Natural killer cell (primary cell): ENCODE measurements at regions not wholly inside any gene's neighbourhood (a gene's known extent, or its start where the extent isn't known, plus 50 kb on each side); places are given as distances from the start of the nearest gene placed in this dataset.

Experiments used
- ATAC-seq, 3 donors: fragments of 150-1000 bp in 2 of 3; fragments of 200-7000 bp in 1 of 3; cut with Tn5 transposase; 1 replicate in 1 of 3; 2 replicates in 2 of 3; pipeline ENCODE4 v1.10.0; 2021; ENCODE audit warnings: mild to moderate bottlenecking in 2 of 3, moderate library complexity in 2 of 3
- DNase-seq, 2 donors: peaks; one replicate each; pipeline versions ENCODE4 v3.0.0 to v3.0.0-alpha.2; 2013 to 2021; ENCODE audit warnings: mixed read lengths in 1 of 2
- H3K27ac ChIP-seq: one replicate; pipeline ENCODE4 v1.5.1; 2013; ENCODE audit warnings: mild to moderate bottlenecking, low read length
- H3K27me3 ChIP-seq: one replicate; pipeline ENCODE4 v1.6.1; 2013; ENCODE audit warnings: low read length; ENCODE audit not compliant: control insufficient read depth, insufficient read depth
- H3K36me3 ChIP-seq: one replicate; pipeline ENCODE4 v1.6.1; 2013; ENCODE audit warnings: low read length; ENCODE audit not compliant: control insufficient read depth, insufficient read depth
- H3K4me1 ChIP-seq: one replicate; pipeline ENCODE4 v1.6.1; 2013; ENCODE audit warnings: low read length; ENCODE audit not compliant: control insufficient read depth, insufficient read depth
- H3K4me3 ChIP-seq: one replicate; pipeline ENCODE4 v1.5.1; 2013; ENCODE audit warnings: low read length
- H3K9me3 ChIP-seq: one replicate; pipeline ENCODE4 v1.6.1; 2013; ENCODE audit warnings: low read length; ENCODE audit not compliant: control insufficient read depth, insufficient read depth
- H3K27ac Mint-ChIP-seq, 2 donors: one replicate each; pipeline ENCODE4 v1.8.0; 2022; ENCODE audit warnings: mild to moderate bottlenecking in 2 of 2, mixed read lengths in 2 of 2, moderate library complexity in 1 of 2
- H3K27me3 Mint-ChIP-seq, 2 donors: one replicate each; pipeline ENCODE4 v1.8.0; 2022; ENCODE audit warnings: low read depth in 2 of 2, mixed read lengths in 2 of 2
- H3K36me3 Mint-ChIP-seq: one replicate; pipeline ENCODE4 v1.8.0; 2022; ENCODE audit warnings: mixed read lengths
- H3K4me1 Mint-ChIP-seq, 2 donors: one replicate each; pipeline ENCODE4 v1.8.0; 2022; ENCODE audit warnings: mixed read lengths in 2 of 2
- H3K4me3 Mint-ChIP-seq: one replicate; pipeline ENCODE4 v1.8.0; 2022; ENCODE audit warnings: mild to moderate bottlenecking, moderate library complexity, mixed read lengths
- H3K9me3 Mint-ChIP-seq, 2 donors: one replicate each; pipeline ENCODE4 v1.8.0; 2022; ENCODE audit warnings: mixed read lengths in 2 of 2
- CTCF ChIP-seq: fragments of 200-600 bp; IDR thresholded peaks from one replicate; pipeline ENCODE4 v1.8.0; 2022; ENCODE audit warnings: antibody characterized with exemption
- WGBS: methylation state at CpG from one replicate; pipeline ENCODE4 v1.1.7; 2013; ENCODE audit warnings: missing lambda C conversion rate; ENCODE audit not compliant: insufficient coverage; 5-methylcytosine and 5-hydroxymethylcytosine counted together
- intact Hi-C: fragments of 100-400 bp; cut with micrococcal nuclease; formaldehyde crosslinking; loops from one replicate; pipeline ENCODE4 v1.14.2; 2022

GRCh38 chr3:178384321-178385230 is 151.7 kb upstream of the KCNMB2 start:
- no peaks in the 10 kb centered on the region for H3K36me3 ChIP-seq
- no peak for TF ChIP-seq CTCF
- H3K9me3 ChIP-seq = no peaks in the 10 kb centered on the region
- H3K4me3 ChIP-seq = no peak overlapping the region
- Mint-ChIP-seq H3K36me3 (no peaks in the 10 kb centered on the region), H3K4me3 (no peak overlapping the region), H3K9me3 (no peaks in the 10 kb centered on the region), H3K27me3 (peaks cover 0 to 8% of the 10 kb centered on the region in 2 donors), H3K4me1 (no peaks in the 10 kb centered on the region), H3K27ac (no peak overlapping the region)
- H3K27ac ChIP-seq = no peak overlapping the region
- H3K4me1 ChIP-seq = no peaks in the 10 kb centered on the region
- ATAC-seq (no peak), DNase-seq (no peak)
- H3K27me3 ChIP-seq = no peaks in the 10 kb centered on the region
- intact Hi-C loops = loop anchor here (1.0 kb wide), 2 partner anchors 1334 to 1512 kb away; no protein-coding TSS in a partner anchor
- 77% methylated on average over 8 of the region's 8 CpGs for WGBS

- Histone ChIP-seq H3K4me3 (no peak overlapping the region), H3K9me3 (no peaks in the 10 kb centered on the region), H3K4me1 (no peaks in the 10 kb centered on the region), H3K36me3 (no peaks in the 10 kb centered on the region), H3K27me3 (no peaks in the 10 kb centered on the region), H3K27ac (no peak overlapping the region)
- ATAC-seq (peak in 2 of 3 donors; percentile 54 to 66), DNase-seq (peak in 1 of 2 donors; percentile 61)
- no peak overlapping the region for H3K27ac Mint-ChIP-seq
- peaks cover 0 to 8% of the 10 kb centered on the region in 2 donors for H3K27me3 Mint-ChIP-seq
- intact Hi-C loops = loop anchor here (1.0 kb wide), 2 partner anchors 1335 to 1513 kb away; no protein-coding TSS in a partner anchor
- no peaks in the 10 kb centered on the region for H3K4me1 Mint-ChIP-seq
- no peaks in the 10 kb centered on the region for H3K36me3 Mint-ChIP-seq
- no peak overlapping the region for H3K4me3 Mint-ChIP-seq
- no peaks in the 10 kb centered on the region for H3K9me3 Mint-ChIP-seq
- WGBS = 62% methylated on average over 4 of the region's 5 CpGs
- TF ChIP-seq CTCF = peak; percentile 76
These were observed 150.8 kb upstream of the KCNMB2 start for GRCh38 chr3:178385280-178385952.

- DNase-seq = no peak
- WGBS = 68% methylated on average over 5 of the region's 5 CpGs
These were observed 149.8 kb upstream of the KCNMB2 start for GRCh38 chr3:178386401-178386800.

More at GRCh38 chr3:178386401-178386800, 149.8 kb upstream of the KCNMB2 start:
- H3K27ac Mint-ChIP-seq = no peak overlapping the region
- H3K4me1 ChIP-seq = no peaks in the 10 kb centered on the region
- H3K27me3 ChIP-seq = no peaks in the 10 kb centered on the region
- ATAC-seq = no peak
- no peak overlapping the region for H3K27ac ChIP-seq
- TF ChIP-seq CTCF = no peak
- H3K9me3 Mint-ChIP-seq = no peaks in the 10 kb centered on the region
- no peak overlapping the region for H3K4me3 Mint-ChIP-seq
- H3K27me3 Mint-ChIP-seq = peaks cover 4 to 8% of the 10 kb centered on the region in 2 donors
- intact Hi-C loops = no loop called here
- no peaks in the 10 kb centered on the region for H3K36me3 Mint-ChIP-seq
- no peaks in the 10 kb centered on the region for H3K36me3 ChIP-seq
- H3K4me3 ChIP-seq = no peak overlapping the region
- H3K9me3 ChIP-seq = no peaks in the 10 kb centered on the region
- H3K4me1 Mint-ChIP-seq = no peaks in the 10 kb centered on the region
